HG03095 (cell line): ENCODE measurements at regions not wholly inside any gene's neighbourhood (a gene's known extent, or its start where the extent isn't known, plus 50 kb on each side); places are given as distances from the start of the nearest gene placed in this dataset.

Experiments used
- ATAC-seq: cut with Tn5 transposase; IDR thresholded peaks from one replicate; pipeline ENCODE4 v1.9.1; 2021; ENCODE audit warnings: moderate library complexity; ENCODE audit not compliant: unreplicated experiment

DNA sequence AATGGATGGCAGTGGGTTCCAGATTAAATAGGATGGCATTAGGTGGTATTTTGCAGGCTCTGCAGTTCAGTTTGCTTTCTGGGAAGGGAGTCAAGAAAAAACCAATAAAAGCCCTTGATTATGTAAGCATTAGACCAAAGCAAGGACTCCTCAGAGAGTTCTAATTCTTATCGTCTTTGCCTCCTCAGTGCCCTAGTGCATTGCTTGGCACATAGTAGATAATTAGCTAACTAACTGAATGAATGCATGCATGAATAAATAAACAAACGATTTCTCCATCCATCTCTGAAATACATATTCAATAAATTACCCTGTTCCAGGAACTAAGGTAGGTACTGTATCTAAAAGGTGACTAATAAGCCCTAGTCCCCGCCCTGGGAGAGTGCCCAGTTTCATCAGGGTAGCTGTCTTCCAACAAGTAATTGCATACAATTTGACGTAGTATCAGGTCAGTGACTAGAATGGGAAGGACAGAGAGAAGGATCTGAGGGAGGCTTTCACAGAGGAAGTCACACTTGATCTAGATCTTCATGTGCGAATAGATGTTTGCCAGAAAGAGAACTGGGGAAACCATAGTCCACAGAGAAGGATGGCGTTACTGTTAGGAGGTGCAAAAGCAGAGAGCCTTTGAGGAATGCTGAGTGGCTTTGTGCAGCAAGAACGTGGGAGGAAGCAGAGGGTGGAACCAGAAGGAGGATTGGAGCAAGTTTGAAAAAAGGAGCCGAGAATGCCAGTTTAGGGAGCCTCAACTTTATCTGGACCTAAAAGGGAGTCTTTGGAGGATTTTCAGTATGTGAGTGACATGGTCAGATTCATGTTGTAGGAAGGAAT, 111.4 kb downstream of the TBX19 start:
- no peak for ATAC-seq

DNA sequence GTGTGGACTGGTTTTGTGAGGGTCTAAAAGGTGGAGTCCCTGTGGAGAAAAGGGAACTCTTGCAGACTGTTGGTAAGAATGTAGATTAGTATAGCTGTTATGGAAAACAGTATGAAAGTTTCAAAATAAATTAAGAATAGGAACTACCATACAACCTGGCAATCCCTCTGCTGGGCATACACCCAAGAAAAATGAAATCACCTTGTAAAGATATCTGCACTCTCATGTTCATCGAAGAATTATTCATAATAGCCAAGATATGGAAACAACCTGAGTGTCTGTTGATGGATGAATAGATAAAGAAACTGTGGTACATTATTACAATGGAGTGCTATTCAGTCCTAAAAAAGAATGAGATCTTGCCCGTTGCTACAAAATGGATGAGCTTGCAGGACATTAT, 109.6 kb downstream of the TBX19 start:
- no peak for ATAC-seq

DNA sequence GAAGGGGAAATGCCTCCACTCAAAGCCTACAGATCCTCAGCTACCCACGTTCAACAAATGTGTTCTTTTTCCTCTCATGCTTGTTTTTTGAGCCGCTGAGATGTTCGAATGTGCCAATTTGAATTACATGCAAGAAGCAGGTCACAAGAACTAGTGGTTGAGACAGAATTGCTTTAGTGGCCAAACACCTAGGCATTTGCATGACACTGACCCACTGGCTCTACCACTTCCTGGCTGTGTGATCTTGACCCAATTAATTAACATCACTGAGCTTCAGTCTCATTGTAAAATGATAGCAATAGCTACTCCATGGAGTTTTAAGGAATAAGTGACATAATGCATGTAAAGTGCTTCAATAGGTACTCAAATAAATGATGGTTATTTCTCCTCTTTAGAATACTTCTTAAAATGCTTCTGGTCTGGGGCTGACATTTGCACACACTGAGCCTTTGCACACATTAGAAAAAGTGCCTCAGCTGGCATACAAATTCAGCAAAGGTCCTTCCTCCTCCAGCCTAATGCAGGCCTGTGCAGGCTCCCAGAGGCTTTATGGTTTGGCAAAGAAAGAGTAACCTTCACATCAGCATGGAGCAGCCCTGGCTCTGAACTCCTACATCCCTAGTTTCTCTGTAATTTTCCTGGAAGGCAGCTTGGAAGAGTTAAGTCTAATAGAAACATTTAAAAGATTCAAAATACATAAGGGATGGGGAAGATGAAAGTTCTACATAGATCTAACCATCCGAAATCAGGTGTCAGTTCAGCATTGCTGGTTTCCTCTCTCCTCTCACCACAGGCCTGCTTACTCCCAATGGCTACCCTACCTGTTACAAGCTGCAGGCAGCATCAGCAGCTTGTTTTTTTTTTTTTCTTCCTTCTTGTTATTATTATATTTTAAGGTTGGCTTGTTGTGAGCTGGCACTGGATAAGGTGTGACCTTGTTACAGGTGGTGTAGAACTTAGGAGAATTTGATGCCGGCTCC, 107.4 kb downstream of the TBX19 start:
- no peak for ATAC-seq

DNA sequence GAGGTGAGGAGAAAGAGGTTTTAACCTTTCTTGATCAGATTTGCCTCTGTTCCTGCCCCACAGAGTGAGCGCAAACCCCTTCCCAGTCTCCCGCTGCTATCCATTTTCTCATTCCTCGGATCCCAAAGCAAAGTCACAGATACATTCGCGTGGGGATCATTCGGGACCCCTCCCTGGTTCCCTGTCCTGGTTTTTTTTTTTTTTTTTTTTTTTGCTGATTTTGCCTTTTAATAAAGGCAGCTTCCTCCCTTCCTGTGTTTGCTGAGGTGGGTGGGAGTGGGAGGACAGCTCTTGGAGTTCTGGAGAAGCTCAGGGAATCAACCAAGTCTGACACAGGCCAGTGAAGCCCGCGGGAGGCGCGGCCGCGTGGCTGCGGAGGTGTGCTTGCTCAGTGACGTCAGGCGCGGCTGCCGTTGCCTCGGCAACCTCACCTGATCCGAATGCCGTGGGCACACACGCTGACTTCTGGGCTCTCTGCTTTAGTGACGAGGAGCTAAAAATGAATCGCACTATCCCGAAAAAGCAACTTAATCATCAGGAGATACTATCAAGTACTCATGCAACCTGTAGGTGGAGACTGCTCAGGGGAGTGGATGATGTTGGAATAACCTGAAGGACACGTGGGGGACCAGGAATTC, 106.4 kb downstream of the TBX19 start:
- ATAC-seq, result no peak

DNA sequence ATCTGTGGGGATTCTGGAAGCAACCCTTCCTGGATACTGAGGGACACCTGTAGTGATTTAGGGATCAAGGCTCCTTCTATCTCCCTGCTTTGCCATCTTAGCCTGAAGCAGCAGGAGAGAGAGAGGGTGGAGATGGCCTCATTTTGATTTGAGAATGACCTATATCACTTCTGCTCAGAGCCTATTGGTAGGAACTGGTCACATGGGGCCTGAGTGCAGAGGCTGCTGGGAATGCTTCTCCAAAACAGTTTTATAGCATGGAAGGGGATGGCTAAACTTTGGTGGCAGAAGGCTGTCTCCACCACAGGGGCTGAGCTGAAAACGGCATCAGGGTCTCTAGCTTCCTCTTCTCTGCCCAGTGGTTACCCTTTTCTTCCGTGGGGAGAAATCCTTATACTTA, 105.8 kb downstream of the TBX19 start:
- ATAC-seq, result no peak

DNA sequence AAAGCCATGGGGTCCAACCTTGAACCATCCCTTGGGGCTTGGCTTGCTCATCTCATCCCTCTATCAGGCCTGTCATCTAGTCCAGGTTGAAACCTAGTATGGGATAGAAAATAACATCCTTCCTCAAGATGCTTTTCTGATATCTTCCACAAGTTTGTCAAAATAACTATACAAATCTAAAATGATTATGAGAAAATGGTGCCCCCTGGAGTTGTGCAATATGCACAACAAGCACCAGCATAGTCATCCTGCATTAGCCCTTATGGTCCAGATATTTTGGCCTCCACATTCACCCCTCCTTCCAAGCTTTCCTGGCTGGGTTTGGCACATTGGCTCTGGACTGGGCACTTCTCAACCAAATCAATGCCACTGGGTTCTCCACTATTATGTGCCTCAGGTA, 101.2 kb downstream of the TBX19 start:
- ATAC-seq, result no peak

DNA sequence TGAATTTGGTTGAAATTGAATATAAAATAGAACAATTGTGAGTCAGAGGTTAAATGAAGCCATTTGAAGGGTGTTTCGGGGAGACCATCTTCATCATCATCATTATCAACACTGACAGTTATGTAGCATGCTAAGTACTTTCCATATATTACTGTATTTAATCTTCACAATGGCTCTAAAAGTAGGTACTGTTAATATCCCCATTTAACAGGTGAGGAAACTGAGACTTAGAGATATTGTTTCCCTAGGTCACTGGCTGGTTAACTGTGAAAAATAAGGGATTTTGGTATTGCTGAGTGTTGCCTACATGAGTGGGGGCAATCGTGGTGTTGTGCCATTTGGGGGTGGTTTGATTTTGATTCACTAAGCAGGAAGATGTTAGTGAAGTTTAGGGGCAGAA, 100.3 kb downstream of the TBX19 start:
- no peak for ATAC-seq

DNA sequence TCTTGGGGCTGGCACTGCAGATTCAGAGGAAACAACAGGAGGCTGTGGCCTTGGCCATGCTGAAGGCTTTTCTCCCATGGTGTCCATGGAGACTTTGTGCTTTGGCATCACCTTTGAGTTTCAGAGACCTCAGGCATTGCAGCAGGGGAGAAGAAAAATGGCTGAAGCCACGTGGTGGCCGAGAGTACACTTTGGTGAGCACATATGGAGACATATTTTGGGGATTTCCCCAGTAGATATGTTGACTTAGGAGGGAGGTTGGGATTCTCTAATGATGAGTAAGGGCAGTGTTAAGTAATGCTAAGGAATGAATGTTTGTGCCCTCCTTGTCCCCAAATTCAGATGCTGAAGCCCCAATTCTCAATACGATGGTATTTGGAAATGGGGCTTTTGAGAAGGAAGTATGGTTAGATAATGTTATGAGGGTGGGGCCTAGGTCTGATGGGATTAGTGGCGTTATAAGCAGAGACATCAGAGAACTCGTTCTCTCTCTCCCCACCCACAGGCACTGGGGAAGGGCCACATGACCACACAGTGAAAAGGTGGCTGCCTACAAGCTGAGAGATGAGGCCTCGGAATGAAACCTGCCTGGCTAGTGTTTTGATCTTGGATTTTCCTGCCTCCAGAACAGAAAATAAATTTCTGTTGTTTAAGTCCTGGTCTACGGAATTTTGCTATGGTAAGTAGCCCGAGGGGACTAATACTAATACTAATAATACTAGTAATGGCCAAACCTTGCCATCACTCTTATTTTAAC, 98.6 kb downstream of the TBX19 start:
- ATAC-seq, result no peak

DNA sequence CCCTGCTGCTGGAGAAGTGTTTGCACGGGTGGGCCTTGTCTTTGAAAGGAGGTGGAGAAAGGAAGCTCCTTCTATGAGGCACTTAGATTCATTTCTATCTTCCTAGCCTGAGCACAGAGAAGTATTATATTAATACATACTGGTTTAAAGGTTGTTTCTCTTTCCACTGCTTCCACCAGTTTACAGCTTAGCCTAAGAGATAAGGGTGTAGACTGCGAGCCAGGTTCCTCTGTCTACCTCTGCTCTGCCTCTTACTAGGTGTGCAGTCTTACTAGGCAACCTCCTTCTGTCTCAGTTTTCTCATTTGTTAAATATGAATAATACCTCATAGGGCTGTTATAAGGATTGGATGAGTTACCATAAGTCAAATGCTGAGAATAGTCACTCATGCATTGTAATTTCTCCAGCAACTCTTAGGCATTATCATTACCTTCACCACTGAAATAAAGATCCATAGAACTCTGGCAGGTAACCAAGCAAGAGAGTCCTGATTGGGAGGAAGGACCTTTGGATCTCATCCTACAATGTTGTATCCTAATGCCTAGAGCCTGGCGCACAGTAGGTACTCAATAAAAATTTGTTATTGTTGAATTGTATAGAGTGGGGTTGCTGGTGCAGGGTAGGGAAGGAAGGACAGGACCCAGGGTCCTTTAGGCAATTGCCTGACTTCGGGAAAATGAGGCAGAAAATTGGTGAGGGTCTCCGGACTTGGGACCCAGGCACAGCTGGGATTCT, 95.1 kb downstream of the TBX19 start:
- no peak for ATAC-seq

DNA sequence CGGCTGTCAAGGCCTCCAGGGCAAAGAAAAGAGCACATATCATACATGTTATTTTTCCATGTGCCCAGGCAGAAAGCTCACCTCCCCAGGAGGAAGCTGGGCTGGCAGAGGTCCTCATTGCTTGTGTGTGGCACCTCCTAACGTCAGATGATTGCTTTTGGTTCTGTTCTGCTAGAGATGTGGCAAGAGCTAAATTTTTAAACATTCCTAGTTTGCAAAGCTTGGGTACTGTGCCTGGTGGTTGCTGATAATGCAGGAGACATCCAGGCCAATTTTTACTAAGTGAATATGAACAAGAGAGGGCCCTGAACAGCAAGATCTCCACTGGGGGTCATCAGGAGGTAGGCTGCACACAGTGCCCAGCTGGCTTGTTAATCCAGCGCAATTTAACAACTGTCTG, 93.9 kb downstream of the TBX19 start:
- no peak for ATAC-seq

DNA sequence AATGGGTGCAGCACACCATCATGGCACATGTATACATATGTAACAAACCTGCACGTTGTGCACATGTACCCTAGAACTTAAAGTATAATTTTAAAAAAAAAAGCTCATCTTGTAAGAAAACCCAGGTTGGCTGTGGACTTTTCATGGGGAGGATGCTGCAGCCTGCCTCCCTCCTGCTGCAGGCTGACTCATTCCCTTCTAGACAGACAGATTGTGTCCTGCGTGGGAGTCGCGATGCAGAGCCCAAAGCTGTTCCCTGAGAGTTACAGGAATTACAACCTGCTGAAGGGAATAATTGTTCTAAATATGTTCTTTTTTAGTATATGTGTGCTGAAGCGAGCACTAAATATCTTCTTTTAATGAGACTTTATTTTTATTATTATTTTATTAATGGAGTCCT, 93.2 kb downstream of the TBX19 start:
- no peak for ATAC-seq

DNA sequence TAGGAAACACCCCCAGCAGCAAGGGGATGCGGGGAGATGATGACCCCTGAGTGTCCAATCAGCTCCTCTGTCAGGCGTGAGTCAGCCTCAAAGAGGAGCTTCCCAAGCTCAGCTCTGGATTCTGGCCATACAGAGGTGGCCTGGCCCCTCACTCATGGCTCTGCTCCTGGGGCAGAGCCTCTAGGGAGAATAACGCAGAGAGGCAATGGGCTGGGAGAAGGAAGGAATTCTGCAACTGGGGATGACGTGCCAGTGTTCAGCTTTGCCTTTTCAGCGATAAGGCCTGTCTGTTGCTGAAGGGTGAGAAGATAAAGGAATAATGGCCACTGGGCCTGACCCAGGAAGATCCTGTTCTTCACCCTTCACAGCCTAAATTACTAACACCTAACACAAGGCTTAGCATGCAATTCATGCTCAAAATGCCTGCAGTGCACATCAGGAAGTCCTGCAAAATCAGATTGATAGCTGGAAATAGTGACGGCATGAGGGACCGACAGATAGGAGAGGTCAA, 92.2 kb downstream of the TBX19 start:
- no peak for ATAC-seq

DNA sequence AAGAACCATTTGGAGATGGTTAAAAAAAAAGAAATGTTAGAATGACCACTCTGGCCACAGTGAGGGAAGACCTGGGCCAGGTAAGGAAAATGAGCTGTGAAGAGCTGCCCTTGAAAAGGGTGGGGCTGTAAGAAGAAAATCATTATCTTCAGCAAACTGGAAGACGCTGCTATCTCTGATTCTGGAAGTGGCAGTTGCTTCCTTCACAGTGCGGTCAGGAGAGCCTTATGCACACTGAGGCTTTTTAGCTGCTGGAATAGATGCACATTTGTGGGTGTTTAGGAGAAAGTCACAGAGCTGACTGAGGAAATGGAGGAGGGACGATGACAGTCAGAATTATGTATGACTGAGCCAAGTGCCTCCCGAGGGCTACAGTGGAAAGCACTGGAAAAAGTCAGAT, 91.6 kb downstream of the TBX19 start:
- no peak for ATAC-seq

DNA sequence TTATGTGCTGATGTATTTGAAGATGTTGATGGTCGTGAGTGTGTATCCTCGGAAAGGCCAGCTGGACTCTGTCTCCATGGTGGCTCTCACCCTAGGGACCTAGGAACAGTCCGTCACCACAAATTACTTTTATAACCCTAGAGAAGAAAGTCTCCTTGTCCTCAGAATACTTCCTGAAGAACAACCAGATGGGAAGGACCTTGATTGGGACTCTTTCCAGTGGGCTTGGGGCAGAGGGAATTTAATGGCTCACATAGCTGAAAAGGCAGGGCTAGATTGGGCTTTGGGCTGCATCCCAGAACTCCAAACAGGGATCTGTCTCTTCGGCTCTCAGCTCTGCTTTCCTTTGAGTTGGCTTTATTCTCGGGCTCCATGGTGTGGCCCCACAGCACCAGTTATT, 90.8 kb downstream of the TBX19 start:
- no peak for ATAC-seq

DNA sequence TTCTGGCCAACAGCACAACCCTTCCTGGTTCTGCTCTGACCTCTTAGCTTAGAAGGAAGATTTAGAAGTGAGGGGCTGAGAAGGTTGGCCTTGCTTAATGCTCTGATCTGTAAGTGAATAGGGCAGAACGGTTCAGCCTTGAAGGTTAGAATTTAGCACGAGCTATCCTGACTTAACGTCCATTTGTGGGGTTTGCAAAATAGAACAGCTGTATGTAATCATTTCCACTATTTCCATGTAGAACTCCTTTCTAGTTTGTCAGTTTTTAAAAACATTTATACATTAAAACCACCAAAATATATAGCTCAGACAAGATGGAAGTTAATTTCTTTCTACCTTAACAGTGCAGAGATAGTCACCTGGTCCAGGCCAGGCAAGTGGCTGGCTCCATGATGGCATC, 89.9 kb downstream of the TBX19 start:
- no peak for ATAC-seq

DNA sequence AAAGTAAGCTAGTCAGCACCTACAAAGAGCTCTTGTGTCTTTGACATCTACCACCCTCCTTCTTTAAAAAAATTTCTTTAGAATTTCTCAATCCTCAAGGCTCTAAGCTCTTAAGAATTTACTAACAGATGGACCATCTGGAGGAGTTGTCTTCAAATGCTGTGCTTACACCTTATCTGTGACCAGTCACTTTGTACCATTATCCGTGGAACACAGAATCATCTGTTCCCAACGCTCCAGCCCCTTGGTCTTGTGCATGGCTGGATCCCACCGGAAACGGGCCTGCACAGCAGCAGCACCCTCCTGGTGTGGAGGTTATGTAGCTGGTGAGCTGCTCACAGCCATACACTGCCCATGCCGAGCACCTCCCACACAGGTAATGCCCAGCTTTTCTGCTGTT, 89.0 kb downstream of the TBX19 start:
- ATAC-seq, result no peak

DNA sequence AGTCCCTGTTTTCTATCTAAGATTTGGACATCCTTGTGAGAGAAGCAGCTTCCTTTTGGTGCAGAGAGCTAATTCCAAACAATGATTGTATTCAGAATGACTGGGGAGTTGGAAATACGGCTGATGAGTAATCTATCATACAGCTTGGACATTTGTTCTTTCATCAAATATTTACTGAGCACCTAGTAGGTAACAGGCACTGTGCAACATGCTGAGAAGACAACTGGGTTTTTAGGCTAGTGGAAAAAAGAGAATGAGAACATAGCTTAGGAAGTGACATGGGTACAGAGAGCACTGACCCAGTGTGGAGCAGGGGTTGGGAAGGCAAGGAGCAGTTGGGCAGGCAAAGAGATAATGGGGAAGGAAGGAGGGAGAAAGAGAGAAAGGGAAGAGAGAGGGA, 87.5 kb downstream of the TBX19 start:
- no peak for ATAC-seq

DNA sequence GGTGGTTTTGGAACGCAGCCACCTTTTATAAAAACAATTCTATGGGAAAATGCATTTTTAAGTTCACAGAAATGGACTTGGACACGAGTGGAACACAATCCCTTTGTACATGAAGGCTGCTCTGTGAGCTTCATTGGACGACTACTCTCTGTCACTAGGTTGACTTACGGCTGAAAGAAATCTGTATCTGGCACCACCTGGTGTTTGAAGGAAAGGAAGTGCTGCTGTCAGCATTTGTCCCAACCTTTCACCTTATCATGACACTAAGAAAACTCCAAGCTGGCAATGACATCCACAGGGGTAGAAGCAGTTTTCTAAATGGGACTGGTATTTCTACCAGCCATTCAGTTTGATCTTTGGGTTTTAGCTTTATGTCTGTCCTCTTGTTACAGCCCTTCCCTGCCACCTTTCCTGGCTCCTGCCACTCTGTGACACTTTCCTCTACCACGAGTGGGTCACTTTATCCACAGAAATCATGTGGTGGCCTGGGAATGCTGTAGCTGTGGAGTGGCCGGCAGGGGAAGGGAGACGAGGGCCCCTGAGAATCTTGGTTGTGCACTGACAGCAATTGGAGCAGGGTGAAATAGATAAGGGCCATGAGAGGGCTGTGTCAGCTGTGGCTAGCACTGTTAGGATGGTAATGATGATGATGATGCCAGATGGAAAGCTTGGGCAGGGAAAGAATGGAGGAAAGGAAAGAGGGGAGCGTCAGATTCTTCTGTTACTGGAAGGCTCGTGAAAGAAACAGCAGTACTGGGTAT, 85.2 kb downstream of the TBX19 start:
- ATAC-seq, result no peak
